IMR-90 (cell line): ENCODE measurements at regions not wholly inside any gene's neighbourhood (a gene's known extent, or its start where the extent isn't known, plus 50 kb on each side); places are given as distances from the start of the nearest gene placed in this dataset.

Source experiments
- CEBPB ChIP-seq: IDR thresholded peaks from 2 replicates; pipeline ENCODE4 v1.6.1; 2012; ENCODE audit warnings: low read depth, low read length, improper control_type of control experiment
- FOS ChIP-seq: fragments of 150-350 bp; IDR thresholded peaks from 2 replicates; pipeline ENCODE4 v1.6.1; 2016; ENCODE audit warnings: low read depth, low read length
- MAFK ChIP-seq: IDR thresholded peaks from 2 replicates; pipeline ENCODE4 v1.6.1; 2012; ENCODE audit warnings: low read depth, low read length, improper control_type of control experiment
- MAZ ChIP-seq: IDR thresholded peaks from 2 replicates; pipeline ENCODE4 v1.6.1; 2012; ENCODE audit warnings: low read depth, mild to moderate bottlenecking, low read length, improper control_type of control experiment, moderate library complexity, borderline replicate concordance
- POLR2A ChIP-seq: IDR thresholded peaks from 2 replicates; pipeline ENCODE4 v1.6.1; 2012; ENCODE audit warnings: mild to moderate bottlenecking, low read depth, low read length
- RAD21 ChIP-seq: IDR thresholded peaks from 2 replicates; pipeline ENCODE4 v1.6.1; 2012; ENCODE audit warnings: low read length, improper control_type of control experiment
- RFX5 ChIP-seq: IDR thresholded peaks from 2 replicates; pipeline ENCODE4 v1.8.0; 2012; ENCODE audit warnings: low read depth, mild to moderate bottlenecking, low read length, moderate library complexity
- TF ChIP-seq, protein P1 (sequence below): conservative IDR thresholded peaks from 2 replicates; pipeline ENCODE4 v1.5.1; 2012; ENCODE audit warnings: mild to moderate bottlenecking, low read depth, low read length, improper control_type of control experiment
- TF ChIP-seq, protein P2 (sequence below): fragments of 150-350 bp; IDR thresholded peaks from 2 replicates; pipeline ENCODE4 v1.6.1; 2017; ENCODE audit warnings: mild to moderate bottlenecking, antibody characterized with exemption, low read length, low read depth
- TF ChIP-seq, protein P3 (sequence below): fragments of 150-350 bp; IDR thresholded peaks from 2 replicates; pipeline ENCODE4 v1.6.1; 2016; ENCODE audit warnings: low read depth, mild to moderate bottlenecking, low read length, moderate library complexity, borderline replicate concordance

DNA sequence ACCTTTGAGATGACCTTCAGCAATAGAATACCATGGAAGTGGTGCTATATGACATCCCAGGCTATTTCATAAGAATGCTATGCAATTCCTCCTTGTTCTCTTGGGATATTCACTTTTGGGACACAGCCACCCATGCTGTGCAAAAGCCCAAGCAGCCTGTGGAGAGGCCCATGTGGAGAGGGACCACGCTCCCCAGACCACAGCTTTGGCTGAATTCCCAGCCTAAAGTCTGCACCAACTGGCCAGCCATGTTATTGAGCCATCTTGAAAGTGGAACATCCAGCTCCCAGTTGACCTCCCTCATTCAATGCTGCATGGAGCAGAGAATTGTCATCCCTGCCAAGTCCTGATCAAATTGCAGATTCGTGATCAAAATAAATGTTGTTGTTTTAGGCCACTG is 275.1 kb downstream of the SUDS3 start:
- TF ChIP-seq POLR2A (no peak), CEBPB (no peak), FOS (no peak), MAZ (no peak), MAFK (no peak), RAD21 (no peak), RFX5 (no peak)
- TF ChIP-seq, protein P1, sequence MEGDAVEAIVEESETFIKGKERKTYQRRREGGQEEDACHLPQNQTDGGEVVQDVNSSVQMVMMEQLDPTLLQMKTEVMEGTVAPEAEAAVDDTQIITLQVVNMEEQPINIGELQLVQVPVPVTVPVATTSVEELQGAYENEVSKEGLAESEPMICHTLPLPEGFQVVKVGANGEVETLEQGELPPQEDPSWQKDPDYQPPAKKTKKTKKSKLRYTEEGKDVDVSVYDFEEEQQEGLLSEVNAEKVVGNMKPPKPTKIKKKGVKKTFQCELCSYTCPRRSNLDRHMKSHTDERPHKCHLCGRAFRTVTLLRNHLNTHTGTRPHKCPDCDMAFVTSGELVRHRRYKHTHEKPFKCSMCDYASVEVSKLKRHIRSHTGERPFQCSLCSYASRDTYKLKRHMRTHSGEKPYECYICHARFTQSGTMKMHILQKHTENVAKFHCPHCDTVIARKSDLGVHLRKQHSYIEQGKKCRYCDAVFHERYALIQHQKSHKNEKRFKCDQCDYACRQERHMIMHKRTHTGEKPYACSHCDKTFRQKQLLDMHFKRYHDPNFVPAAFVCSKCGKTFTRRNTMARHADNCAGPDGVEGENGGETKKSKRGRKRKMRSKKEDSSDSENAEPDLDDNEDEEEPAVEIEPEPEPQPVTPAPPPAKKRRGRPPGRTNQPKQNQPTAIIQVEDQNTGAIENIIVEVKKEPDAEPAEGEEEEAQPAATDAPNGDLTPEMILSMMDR, result no peak
- TF ChIP-seq, protein P2, sequence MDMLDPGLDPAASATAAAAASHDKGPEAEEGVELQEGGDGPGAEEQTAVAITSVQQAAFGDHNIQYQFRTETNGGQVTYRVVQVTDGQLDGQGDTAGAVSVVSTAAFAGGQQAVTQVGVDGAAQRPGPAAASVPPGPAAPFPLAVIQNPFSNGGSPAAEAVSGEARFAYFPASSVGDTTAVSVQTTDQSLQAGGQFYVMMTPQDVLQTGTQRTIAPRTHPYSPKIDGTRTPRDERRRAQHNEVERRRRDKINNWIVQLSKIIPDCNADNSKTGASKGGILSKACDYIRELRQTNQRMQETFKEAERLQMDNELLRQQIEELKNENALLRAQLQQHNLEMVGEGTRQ, result no peak
- TF ChIP-seq, protein P3, sequence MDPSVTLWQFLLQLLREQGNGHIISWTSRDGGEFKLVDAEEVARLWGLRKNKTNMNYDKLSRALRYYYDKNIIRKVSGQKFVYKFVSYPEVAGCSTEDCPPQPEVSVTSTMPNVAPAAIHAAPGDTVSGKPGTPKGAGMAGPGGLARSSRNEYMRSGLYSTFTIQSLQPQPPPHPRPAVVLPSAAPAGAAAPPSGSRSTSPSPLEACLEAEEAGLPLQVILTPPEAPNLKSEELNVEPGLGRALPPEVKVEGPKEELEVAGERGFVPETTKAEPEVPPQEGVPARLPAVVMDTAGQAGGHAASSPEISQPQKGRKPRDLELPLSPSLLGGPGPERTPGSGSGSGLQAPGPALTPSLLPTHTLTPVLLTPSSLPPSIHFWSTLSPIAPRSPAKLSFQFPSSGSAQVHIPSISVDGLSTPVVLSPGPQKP, result no peak
